Peyer's patch (tissue), 4 donors: ENCODE measurements at regions not wholly inside any gene's neighbourhood (a gene's known extent, or its start where the extent isn't known, plus 50 kb on each side); places are given as distances from the start of the nearest gene placed in this dataset.

Experiments used
- DNase-seq, 3 donors: peaks; one replicate each; pipeline ENCODE4 v3.0.0-alpha.2; 2017 to 2019
- H3K27ac ChIP-seq, 4 donors: fragments of 200-600 bp; sonication (generic); one replicate each; pipeline ENCODE4 v1.5.1; 2016 to 2019
- H3K27me3 ChIP-seq, 2 donors: fragments of 200-600 bp; sonication (generic); one replicate each; pipeline ENCODE4 v1.5.1; 2019
- H3K36me3 ChIP-seq, 3 donors: fragments of 200-600 bp; sonication (generic); one replicate each; pipeline ENCODE4 v1.5.1; 2016 to 2019
- H3K4me1 ChIP-seq, 4 donors: fragments of 200-600 bp; sonication (generic); one replicate each; pipeline ENCODE4 v1.5.1; 2016 to 2019
- H3K4me3 ChIP-seq, 4 donors: fragments of 200-600 bp; sonication (generic); 1 replicate in 3 of 4; 2 replicates in 1 of 4; pipeline ENCODE4 v1.5.1; 2016 to 2019; ENCODE audit warnings: mild to moderate bottlenecking in 1 of 4
- H3K9me3 ChIP-seq, 4 donors: fragments of 200-600 bp; sonication (generic); one replicate each; pipeline ENCODE4 v1.5.1; 2016 to 2019; ENCODE audit warnings: mild to moderate bottlenecking in 1 of 4
- POLR2A ChIP-seq, 2 donors: fragments of 450-650 bp; IDR thresholded peaks; one replicate each; pipeline ENCODE4 v1.5.1; 2017; ENCODE audit warnings: antibody characterized with exemption in 2 of 2, mild to moderate bottlenecking in 2 of 2, moderate library complexity in 2 of 2
- TF ChIP-seq, protein P1 (sequence below), 6 experiments: fragments of 450-650 bp in 4 of 6; fragments of 200-600 bp in 2 of 6; sonication (generic) in 1 of 6; IDR thresholded peaks; one replicate each; pipeline ENCODE4 v1.5.1; 2017 to 2019; ENCODE audit warnings: antibody characterized with exemption in 6 of 6, mild to moderate bottlenecking in 3 of 6, moderate library complexity in 1 of 6

DNA sequence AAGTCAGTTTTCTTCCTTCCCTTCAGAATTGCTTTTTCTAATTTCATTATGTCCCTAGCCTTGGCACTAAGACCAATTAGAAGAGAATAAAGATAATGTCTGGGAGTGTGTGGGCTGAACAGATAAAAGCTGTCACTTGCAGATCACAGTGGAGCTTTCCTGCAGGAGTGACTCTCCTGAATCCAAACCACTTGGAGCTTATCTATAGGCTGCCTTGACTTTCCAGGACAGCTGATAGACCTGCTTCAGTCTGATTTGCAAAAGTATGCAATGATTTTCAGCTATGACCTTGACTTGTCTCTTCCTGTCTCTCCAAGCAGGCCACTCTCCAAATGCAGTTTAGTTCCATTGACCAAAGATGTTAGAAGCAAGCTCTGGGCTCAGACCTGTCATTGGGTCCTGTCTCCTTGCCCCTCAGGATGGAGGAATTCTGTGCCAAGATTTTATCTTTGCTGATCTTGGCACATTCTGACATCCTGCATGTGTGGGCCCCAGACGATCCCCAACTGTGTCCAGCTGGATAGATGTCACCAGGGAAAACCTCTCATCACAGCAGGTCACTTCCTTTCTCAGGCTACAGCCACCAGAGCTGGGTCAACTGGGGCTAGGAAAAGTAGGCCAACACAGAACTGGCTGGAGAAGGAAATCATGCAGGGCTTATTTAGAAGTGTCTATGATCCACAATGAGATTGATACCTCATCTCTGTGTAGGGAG, 120.9 kb upstream of the ZNF438 start:
- no peak overlapping the region for H3K4me3 ChIP-seq
- no peak for DNase-seq
- no peaks in the 10 kb centered on the region for H3K36me3 ChIP-seq
- no peaks in the 10 kb centered on the region for H3K9me3 ChIP-seq
- no peak overlapping the region for H3K27ac ChIP-seq
- no peaks in the 10 kb centered on the region for H3K27me3 ChIP-seq
- TF ChIP-seq, protein P1, sequence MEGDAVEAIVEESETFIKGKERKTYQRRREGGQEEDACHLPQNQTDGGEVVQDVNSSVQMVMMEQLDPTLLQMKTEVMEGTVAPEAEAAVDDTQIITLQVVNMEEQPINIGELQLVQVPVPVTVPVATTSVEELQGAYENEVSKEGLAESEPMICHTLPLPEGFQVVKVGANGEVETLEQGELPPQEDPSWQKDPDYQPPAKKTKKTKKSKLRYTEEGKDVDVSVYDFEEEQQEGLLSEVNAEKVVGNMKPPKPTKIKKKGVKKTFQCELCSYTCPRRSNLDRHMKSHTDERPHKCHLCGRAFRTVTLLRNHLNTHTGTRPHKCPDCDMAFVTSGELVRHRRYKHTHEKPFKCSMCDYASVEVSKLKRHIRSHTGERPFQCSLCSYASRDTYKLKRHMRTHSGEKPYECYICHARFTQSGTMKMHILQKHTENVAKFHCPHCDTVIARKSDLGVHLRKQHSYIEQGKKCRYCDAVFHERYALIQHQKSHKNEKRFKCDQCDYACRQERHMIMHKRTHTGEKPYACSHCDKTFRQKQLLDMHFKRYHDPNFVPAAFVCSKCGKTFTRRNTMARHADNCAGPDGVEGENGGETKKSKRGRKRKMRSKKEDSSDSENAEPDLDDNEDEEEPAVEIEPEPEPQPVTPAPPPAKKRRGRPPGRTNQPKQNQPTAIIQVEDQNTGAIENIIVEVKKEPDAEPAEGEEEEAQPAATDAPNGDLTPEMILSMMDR (IDR thresholded peaks at IDR 0.05) = no peak
- no peak for TF ChIP-seq POLR2A (IDR thresholded peaks at IDR 0.05)
- H3K4me1 ChIP-seq = no peaks in the 10 kb centered on the region

DNA sequence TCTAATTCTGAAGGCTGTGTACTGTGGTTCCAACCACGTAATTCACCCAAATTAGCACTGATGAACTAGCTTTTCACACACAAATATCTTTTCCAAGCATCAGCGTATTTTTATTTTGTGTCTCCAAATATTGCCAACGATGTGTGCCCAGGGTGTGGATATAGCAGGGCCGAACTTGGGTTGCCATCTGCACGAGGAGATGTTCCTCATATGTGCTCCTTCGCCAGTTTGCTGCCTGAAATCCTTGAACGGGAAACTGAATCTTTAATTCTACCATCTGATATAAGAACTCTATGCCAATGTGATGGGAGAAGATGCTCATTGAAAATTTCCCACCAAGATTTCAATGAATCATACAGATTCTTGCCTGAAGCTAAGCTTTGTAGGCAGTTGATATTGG, 121.5 kb upstream of the ZNF438 start:
- no peak for TF ChIP-seq POLR2A (IDR thresholded peaks at IDR 0.05)
- TF ChIP-seq, protein P1 (IDR thresholded peaks at IDR 0.05) = no peak
- Histone ChIP-seq H3K27me3 (no peaks in the 10 kb centered on the region), H3K4me1 (no peaks in the 10 kb centered on the region), H3K36me3 (no peaks in the 10 kb centered on the region), H3K27ac (no peak overlapping the region), H3K4me3 (no peak overlapping the region), H3K9me3 (no peaks in the 10 kb centered on the region)
- DNase-seq = no peak

DNA sequence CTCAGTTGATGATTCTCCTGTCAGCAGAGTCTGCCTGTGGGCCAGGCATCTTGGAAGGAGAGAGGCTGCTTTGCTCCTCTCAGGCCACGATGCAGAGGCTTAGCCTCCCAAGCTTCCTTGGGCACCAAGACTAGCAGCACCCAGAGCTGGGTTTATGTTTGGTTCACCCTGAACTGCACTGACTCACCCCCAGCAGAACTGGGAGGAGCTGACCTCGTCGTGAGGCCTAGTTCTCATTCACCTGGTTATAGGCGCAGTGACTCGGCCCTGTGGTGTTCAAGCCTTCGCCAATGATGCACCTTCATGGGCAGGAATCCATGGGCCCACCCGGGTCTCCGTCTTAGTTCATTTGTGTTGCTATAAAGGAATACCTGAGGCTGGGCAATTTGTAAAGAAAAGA, 122.0 kb upstream of the ZNF438 start:
- H3K9me3 ChIP-seq = no peaks in the 10 kb centered on the region
- no peak for DNase-seq
- TF ChIP-seq, protein P1 (IDR thresholded peaks at IDR 0.05) = no peak
- TF ChIP-seq POLR2A (IDR thresholded peaks at IDR 0.05) = no peak
- no peaks in the 10 kb centered on the region for H3K27me3 ChIP-seq
- no peaks in the 10 kb centered on the region for H3K4me1 ChIP-seq
- H3K4me3 ChIP-seq = no peak overlapping the region
- no peak overlapping the region for H3K27ac ChIP-seq
- no peaks in the 10 kb centered on the region for H3K36me3 ChIP-seq

DNA sequence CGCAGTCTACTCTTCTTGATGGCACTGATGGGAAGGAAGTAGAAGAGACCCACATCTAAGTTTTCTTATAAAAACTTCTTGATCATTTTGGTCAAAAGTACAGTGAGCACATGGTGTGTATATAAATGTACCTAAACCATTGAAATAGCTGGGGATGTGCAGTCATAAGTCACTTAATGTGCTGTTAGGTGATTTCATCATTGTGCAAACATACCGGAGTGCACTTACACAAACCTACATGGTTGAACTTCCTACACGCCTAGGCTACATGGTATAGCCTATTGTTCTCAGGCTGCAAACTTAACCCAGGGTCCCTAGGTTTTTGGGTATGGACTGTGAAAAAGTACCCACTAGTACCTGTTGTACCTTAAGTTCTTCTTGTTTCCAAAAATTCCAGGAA, 123.3 kb upstream of the ZNF438 start:
- Histone ChIP-seq H3K36me3 (no peaks in the 10 kb centered on the region), H3K9me3 (no peaks in the 10 kb centered on the region), H3K27me3 (no peaks in the 10 kb centered on the region), H3K27ac (no peak overlapping the region), H3K4me1 (no peaks in the 10 kb centered on the region), H3K4me3 (no peak overlapping the region)
- DNase-seq = no peak
- TF ChIP-seq POLR2A (IDR thresholded peaks at IDR 0.05) = no peak
- TF ChIP-seq, protein P1 (IDR thresholded peaks at IDR 0.05) = no peak

DNA sequence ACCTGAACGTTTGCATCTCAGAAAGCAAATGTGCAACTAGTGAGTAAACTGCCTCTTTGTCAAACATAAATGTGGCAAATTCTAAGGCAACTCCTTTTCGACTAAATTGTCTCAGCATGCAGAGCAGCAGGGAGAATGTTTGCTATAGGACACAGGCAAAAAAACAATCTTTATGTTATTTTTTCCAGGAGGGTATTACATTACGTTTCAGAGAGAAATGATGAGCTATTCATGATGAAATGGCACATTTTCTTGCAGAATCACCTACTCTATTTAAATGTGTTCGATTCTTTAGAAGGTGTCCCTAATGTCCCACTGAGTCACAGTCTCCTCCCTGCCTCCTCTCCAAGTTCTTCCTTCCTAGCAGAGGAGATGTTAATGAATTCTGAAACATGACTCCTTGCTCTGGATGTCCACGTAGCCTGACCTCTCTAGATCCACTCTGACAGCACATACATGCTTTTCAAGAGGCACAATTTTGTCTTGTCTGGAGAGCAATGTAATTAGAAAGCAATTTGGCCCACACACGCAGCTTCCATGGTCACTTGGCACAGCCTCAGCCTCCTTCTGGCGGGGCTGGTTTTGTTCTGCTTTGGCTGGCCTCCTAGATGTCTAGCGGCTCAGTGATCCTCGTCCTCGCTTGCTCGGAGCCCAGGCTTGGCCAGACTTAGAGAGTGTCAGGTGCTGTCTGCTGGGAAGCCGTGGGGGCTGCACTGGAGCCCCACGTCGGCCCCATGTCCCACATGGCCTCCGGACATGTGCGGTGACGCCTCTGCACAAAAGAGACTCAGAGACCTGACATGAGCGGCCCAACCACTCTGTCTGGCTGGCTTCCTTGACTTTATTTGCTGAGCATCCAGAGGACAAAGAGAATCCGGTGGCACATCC, 125.7 kb upstream of the ZNF438 start:
- Histone ChIP-seq H3K4me3 (no peak overlapping the region), H3K4me1 (no peaks in the 10 kb centered on the region), H3K27ac (peak overlapping the region in 2 of 4 donors; percentile 62 to 64), H3K9me3 (no peaks in the 10 kb centered on the region), H3K27me3 (no peaks in the 10 kb centered on the region), H3K36me3 (no peaks in the 10 kb centered on the region)
- TF ChIP-seq POLR2A (IDR thresholded peaks at IDR 0.05) = no peak
- TF ChIP-seq, protein P1 (IDR thresholded peaks at IDR 0.05) = no peak
- no peak for DNase-seq
